B cell (primary cell): ENCODE measurements at regions not wholly inside any gene's neighbourhood (a gene's known extent, or its start where the extent isn't known, plus 50 kb on each side); places are given as distances from the start of the nearest gene placed in this dataset.

Source experiments
- CTCF ChIP-seq: fragments of 200-600 bp; IDR thresholded peaks from one replicate; pipeline ENCODE4 v1.8.0; 2022; ENCODE audit warnings: antibody characterized with exemption, mild to moderate bottlenecking
- EZH2 ChIP-seq: IDR thresholded peaks from 2 replicates; pipeline ENCODE4 v1.6.1; 2012; ENCODE audit warnings: borderline replicate concordance, low read depth, mild to moderate bottlenecking, moderate library complexity, low read length; ENCODE audit not compliant: insufficient read depth, poor library complexity, severe bottlenecking

GRCh38 chr3:162555761-162556160 is 1059.2 kb downstream of the OTOL1 start:
- no peak for TF ChIP-seq CTCF
- no peak for TF ChIP-seq EZH2
